ENCODE measurements at regions not wholly inside any gene's neighbourhood (a gene's known extent, or its start where the extent isn't known, plus 50 kb on each side); places are given as distances from the start of the nearest gene placed in this dataset.

- ATAC-seq (no peak), DNase-seq (no peak)
These were observed 424.0 kb downstream of the CDH2 start for GRCh38 chr18:27752944-27753343.

GRCh38 chr18:27750923-27751322, 426.0 kb downstream of the CDH2 start:
- ATAC-seq: no peak
- DNase-seq: no peak

GRCh38 chr18:27750014-27750413, 426.9 kb downstream of the CDH2 start:
- ATAC-seq: no peak
- no peak for DNase-seq

- ATAC-seq: no peak
These were observed 427.7 kb downstream of the CDH2 start for GRCh38 chr18:27749194-27749593.

GRCh38 chr18:27746241-27746640, 430.7 kb downstream of the CDH2 start:
- ATAC-seq (no peak), DNase-seq (no peak)

More at GRCh38 chr18:27749194-27749593, 427.7 kb downstream of the CDH2 start:
- no peak for DNase-seq

- no peak for ATAC-seq
- DNase-seq: no peak
These were observed 441.8 kb downstream of the CDH2 start for GRCh38 chr18:27735117-27735516.

- ATAC-seq: no peak
- no peak for DNase-seq
These were observed 445.7 kb downstream of the CDH2 start for GRCh38 chr18:27731211-27731610.

GRCh38 chr18:27728659-27729058, 448.3 kb downstream of the CDH2 start:
- ATAC-seq: no peak

GRCh38 chr18:27724362-27724761, 452.6 kb downstream of the CDH2 start:
- no peak for ATAC-seq

More at GRCh38 chr18:27728659-27729058, 448.3 kb downstream of the CDH2 start:
- DNase-seq: no peak

GRCh38 chr18:27723168-27723567, 453.8 kb downstream of the CDH2 start:
- ATAC-seq (no peak), DNase-seq (no peak)

More at GRCh38 chr18:27724362-27724761, 452.6 kb downstream of the CDH2 start:
- DNase-seq: no peak

GRCh38 chr18:27719680-27720079, 457.2 kb downstream of the CDH2 start:
- no peak for DNase-seq
- no peak for ATAC-seq

GRCh38 chr18:27717816-27718215, 459.1 kb downstream of the CDH2 start:
- DNase-seq (no peak), ATAC-seq (no peak)

GRCh38 chr18:27717250-27717649, 459.7 kb downstream of the CDH2 start:
- ATAC-seq (no peak), DNase-seq (no peak)

GRCh38 chr18:27715751-27716150, 461.2 kb downstream of the CDH2 start:
- ATAC-seq: no peak
- no peak for DNase-seq

GRCh38 chr18:27713738-27714095, 463.2 kb downstream of the CDH2 start:
- no peak for DNase-seq
- no peak for ATAC-seq

GRCh38 chr18:27713037-27713737, 463.7 kb downstream of the CDH2 start:
- ATAC-seq (no peak), DNase-seq (no peak)

GRCh38 chr18:27712066-27712465, 464.9 kb downstream of the CDH2 start:
- DNase-seq: no peak
- ATAC-seq: no peak

GRCh38 chr18:27711382-27711781, 465.5 kb downstream of the CDH2 start:
- no peak for DNase-seq

GRCh38 chr18:27709344-27709743, 467.6 kb downstream of the CDH2 start:
- DNase-seq (no peak), ATAC-seq (no peak)

More at GRCh38 chr18:27711382-27711781, 465.5 kb downstream of the CDH2 start:
- no peak for ATAC-seq

GRCh38 chr18:27707201-27707600, 469.7 kb downstream of the CDH2 start:
- no peak for ATAC-seq
- no peak for DNase-seq

GRCh38 chr18:27704736-27705361, 472.1 kb downstream of the CDH2 start:
- no peak for ATAC-seq

GRCh38 chr18:27699137-27699536, 477.8 kb downstream of the CDH2 start:
- DNase-seq: no peak
- ATAC-seq: no peak

More at GRCh38 chr18:27704736-27705361, 472.1 kb downstream of the CDH2 start:
- DNase-seq: no peak

- DNase-seq: no peak
- ATAC-seq: no peak
These were observed 480.8 kb downstream of the CDH2 start for GRCh38 chr18:27696148-27696547.

- no peak for ATAC-seq
- no peak for DNase-seq
These were observed 481.4 kb downstream of the CDH2 start for GRCh38 chr18:27695503-27695902.
